Naive B cell (primary cell): ENCODE measurements at regions not wholly inside any gene's neighbourhood (a gene's known extent, or its start where the extent isn't known, plus 50 kb on each side); places are given as distances from the start of the nearest gene placed in this dataset.

Experiments
- ATAC-seq, 2 donors: fragments of 150-1000 bp; cut with Tn5 transposase; 2 replicates each; pipeline ENCODE4 v1.10.0; 2021; ENCODE audit warnings: low read depth in 2 of 2, mild to moderate bottlenecking in 2 of 2, moderate library complexity in 2 of 2
- DNase-seq: peaks from one replicate; pipeline ENCODE4 v3.0.0; 2022
- H3K27ac Mint-ChIP-seq, 6 donors: one replicate each; pipeline ENCODE4 v1.8.0; 2020 to 2022; ENCODE audit warnings: mild to moderate bottlenecking in 6 of 6, mixed read lengths in 6 of 6, moderate library complexity in 5 of 6, inconsistent platforms in 2 of 6
- H3K27me3 Mint-ChIP-seq, 3 donors: one replicate each; pipeline ENCODE4 v1.8.0; 2021 to 2022; ENCODE audit warnings: mixed read lengths in 3 of 3, mild to moderate bottlenecking in 1 of 3
- H3K36me3 Mint-ChIP-seq, 2 donors: one replicate each; pipeline ENCODE4 v1.8.0; 2020 to 2022; ENCODE audit warnings: mixed read lengths in 2 of 2, inconsistent platforms in 1 of 2, mild to moderate bottlenecking in 1 of 2
- H3K4me1 Mint-ChIP-seq, 3 donors: one replicate each; pipeline ENCODE4 v1.8.0; 2020 to 2022; ENCODE audit warnings: mixed read lengths in 3 of 3, inconsistent platforms in 1 of 3, mild to moderate bottlenecking in 1 of 3, moderate library complexity in 1 of 3
- H3K4me3 Mint-ChIP-seq, 8 donors: one replicate each; pipeline ENCODE4 v1.8.0; 2020 to 2022; ENCODE audit warnings: mild to moderate bottlenecking in 8 of 8, mixed read lengths in 8 of 8, moderate library complexity in 8 of 8, inconsistent platforms in 2 of 8
- H3K9me3 Mint-ChIP-seq, 7 donors: one replicate each; pipeline ENCODE4 v1.8.0; 2020 to 2022; ENCODE audit warnings: mixed read lengths in 7 of 7, mild to moderate bottlenecking in 5 of 7, inconsistent platforms in 2 of 7, moderate library complexity in 1 of 7

DNA sequence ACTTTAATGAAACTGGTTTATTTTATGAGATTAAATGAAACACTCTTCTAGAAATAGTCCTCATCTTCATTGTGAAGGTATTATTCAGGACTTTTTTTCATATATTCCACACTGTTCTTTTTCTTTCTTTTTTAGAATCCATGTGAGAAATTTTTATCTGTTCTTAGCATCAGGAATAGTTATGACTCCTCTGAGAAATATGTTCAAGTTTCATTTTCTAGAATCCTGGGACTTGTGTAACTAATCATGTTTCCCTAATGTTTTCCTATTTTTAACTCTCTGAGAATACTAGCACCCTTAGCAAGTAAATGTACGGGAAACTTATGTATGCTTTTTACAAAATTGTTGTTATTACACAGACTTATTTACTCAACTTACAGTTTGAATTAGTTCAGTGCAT is 407.8 kb downstream of the CBLN4 start:
- no peaks in the 10 kb centered on the region for H3K36me3 Mint-ChIP-seq
- peaks cover 0 to 3% (median 0%) of the 10 kb centered on the region in 7 donors for H3K9me3 Mint-ChIP-seq
- H3K27me3 Mint-ChIP-seq, result no peaks in the 10 kb centered on the region
- H3K4me3 Mint-ChIP-seq, result no peak overlapping the region
- DNase-seq, result no peak
- H3K4me1 Mint-ChIP-seq, result no peaks in the 10 kb centered on the region
- no peak overlapping the region for H3K27ac Mint-ChIP-seq
- no peak for ATAC-seq

DNA sequence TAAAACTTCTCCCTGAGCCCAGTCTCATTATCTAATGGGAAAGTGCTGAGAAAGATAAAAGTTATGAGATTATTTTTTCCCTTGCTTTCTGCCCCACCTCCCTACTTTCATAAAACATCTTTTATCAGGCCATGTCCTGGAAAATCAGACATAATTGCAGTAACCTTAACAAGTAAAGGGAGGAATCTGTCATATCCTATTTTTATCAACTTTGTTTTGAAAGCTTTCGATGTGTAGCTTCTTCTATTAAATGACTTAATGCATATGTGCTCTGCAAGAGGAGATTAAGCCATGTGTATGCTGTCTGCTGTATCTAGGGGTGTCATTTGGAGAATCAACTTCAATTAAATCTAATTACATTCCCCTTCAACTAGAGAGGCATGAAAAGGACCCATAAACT is 408.9 kb downstream of the CBLN4 start:
- no peak overlapping the region for H3K4me3 Mint-ChIP-seq
- H3K9me3 Mint-ChIP-seq, result peaks cover 0 to 3% (median 0%) of the 10 kb centered on the region in 7 donors
- H3K36me3 Mint-ChIP-seq, result no peaks in the 10 kb centered on the region
- H3K27ac Mint-ChIP-seq, result no peak overlapping the region
- ATAC-seq (no peak), DNase-seq (no peak)
- H3K4me1 Mint-ChIP-seq, result no peaks in the 10 kb centered on the region
- H3K27me3 Mint-ChIP-seq, result no peaks in the 10 kb centered on the region

DNA sequence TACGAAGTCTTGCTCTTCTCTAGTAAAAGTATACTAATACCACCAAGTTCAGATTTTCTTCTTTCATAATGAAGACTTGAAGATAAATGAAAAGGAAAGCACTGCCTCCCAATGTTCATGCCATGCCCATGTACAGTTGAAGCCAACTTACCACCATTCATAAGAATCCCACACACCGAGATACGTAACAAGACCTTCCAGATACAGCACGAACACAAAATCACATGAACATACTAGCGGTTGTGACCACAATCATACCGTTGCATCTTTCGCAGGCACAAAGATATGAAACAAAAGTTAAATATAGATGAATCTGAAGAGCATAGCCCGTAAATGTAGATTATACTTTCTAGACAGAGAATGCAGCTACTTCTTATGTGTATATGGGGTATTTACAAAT is 412.5 kb downstream of the CBLN4 start:
- no peak for ATAC-seq
- no peaks in the 10 kb centered on the region for H3K36me3 Mint-ChIP-seq
- no peak for DNase-seq
- no peaks in the 10 kb centered on the region for H3K27me3 Mint-ChIP-seq
- no peak overlapping the region for H3K27ac Mint-ChIP-seq
- peaks cover 0 to 3% (median 0%) of the 10 kb centered on the region in 7 donors for H3K9me3 Mint-ChIP-seq
- H3K4me1 Mint-ChIP-seq, result no peaks in the 10 kb centered on the region
- H3K4me3 Mint-ChIP-seq, result no peak overlapping the region

DNA sequence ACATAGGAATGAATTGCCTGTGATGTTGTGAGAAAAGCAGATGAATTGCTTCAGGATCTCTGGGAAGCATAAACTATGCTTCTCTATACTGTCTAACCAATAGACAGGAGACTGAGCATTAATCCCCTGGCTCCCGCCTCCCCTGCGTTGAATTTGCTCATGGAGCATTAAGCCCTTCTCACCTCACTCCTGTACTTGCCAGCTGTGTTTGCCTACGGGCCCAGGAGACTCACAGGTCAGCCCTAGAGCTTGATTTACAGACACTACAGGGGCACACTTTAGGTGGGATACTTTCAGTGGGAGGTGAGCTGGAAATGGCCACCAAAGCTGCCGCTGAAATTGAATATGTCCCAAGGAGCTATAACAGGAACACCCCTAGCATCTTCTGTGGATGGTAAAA is 418.7 kb downstream of the CBLN4 start:
- no peak overlapping the region for H3K4me3 Mint-ChIP-seq
- no peak for DNase-seq
- H3K36me3 Mint-ChIP-seq, result no peaks in the 10 kb centered on the region
- peak overlapping the region in 1 of 6 donors; percentile 4 for H3K27ac Mint-ChIP-seq
- H3K9me3 Mint-ChIP-seq, result peaks cover 0 to 4% (median 0%) of the 10 kb centered on the region in 7 donors
- H3K27me3 Mint-ChIP-seq, result no peaks in the 10 kb centered on the region
- no peaks in the 10 kb centered on the region for H3K4me1 Mint-ChIP-seq
- ATAC-seq, result no peak

DNA sequence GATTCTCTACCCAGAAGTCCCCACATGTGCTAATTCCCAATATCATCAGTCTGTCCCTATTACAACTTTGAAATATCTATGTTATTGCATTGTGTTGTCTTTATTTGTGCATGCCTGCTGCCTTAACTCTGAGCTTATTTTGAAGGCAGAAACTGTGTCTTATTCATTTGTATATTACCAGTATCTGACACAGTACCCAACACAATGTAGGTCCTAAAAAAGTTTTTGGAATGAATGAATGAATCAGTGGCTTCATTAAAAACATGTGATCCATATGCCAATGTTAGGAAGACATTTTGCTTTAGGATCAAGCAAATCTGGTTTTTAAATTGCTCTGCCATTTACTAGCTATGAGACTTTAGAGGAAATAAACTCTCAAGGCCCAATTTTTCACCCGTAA is 420.4 kb downstream of the CBLN4 start:
- peaks cover 0 to 4% (median 0%) of the 10 kb centered on the region in 7 donors for H3K9me3 Mint-ChIP-seq
- H3K36me3 Mint-ChIP-seq, result no peaks in the 10 kb centered on the region
- H3K27ac Mint-ChIP-seq, result no peak overlapping the region
- DNase-seq (no peak), ATAC-seq (no peak)
- no peak overlapping the region for H3K4me3 Mint-ChIP-seq
- no peaks in the 10 kb centered on the region for H3K4me1 Mint-ChIP-seq
- H3K27me3 Mint-ChIP-seq, result no peaks in the 10 kb centered on the region

DNA sequence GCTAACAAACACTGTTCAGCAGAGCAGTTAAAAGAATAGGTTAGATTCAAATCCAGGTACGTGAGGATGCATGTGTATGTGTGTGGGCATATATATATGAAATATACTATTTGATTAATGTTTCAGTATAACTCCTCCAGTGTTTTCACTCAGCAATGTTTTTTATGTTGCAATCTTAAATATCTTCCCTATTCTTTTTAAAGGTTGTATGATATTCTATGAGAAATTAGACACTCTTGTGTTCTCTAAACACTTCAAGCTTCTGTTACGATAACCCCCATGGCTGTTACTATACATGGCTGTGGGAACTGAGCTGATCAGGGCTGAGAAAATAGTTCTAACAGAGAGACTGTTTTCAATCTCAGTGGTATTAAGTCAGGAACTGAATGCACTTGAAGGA is 421.0 kb downstream of the CBLN4 start:
- H3K9me3 Mint-ChIP-seq, result peaks cover 0 to 4% (median 0%) of the 10 kb centered on the region in 7 donors
- ATAC-seq, result no peak
- no peak for DNase-seq
- H3K4me1 Mint-ChIP-seq, result no peaks in the 10 kb centered on the region
- no peak overlapping the region for H3K27ac Mint-ChIP-seq
- H3K27me3 Mint-ChIP-seq, result no peaks in the 10 kb centered on the region
- H3K4me3 Mint-ChIP-seq, result no peak overlapping the region
- H3K36me3 Mint-ChIP-seq, result no peaks in the 10 kb centered on the region

DNA sequence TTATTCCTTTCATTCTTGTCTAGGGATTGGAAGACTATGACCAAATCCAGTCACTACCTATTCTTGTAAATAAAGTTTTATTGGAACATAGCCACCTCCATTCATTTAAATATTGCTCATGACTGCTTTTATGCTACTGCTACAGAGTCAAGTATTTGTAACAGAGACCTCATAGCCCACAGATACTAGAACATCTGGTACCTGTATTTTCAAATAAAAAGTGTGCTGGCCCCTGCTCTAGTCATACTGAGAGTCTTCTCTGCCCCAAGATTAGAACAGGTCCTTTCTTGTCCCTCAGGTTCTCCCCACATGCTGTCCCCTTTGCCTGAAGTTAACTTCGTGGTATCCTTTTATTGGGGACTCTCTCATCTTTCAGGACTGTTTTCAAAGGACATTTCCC is 422.3 kb downstream of the CBLN4 start:
- H3K27me3 Mint-ChIP-seq, result no peaks in the 10 kb centered on the region
- peak overlapping the region in 1 of 6 donors; percentile 3 for H3K27ac Mint-ChIP-seq
- ATAC-seq, result no peak
- DNase-seq, result no peak
- H3K36me3 Mint-ChIP-seq, result no peaks in the 10 kb centered on the region
- H3K4me3 Mint-ChIP-seq, result no peak overlapping the region
- peaks cover 0 to 4% (median 0%) of the 10 kb centered on the region in 7 donors for H3K9me3 Mint-ChIP-seq
- H3K4me1 Mint-ChIP-seq, result no peaks in the 10 kb centered on the region

DNA sequence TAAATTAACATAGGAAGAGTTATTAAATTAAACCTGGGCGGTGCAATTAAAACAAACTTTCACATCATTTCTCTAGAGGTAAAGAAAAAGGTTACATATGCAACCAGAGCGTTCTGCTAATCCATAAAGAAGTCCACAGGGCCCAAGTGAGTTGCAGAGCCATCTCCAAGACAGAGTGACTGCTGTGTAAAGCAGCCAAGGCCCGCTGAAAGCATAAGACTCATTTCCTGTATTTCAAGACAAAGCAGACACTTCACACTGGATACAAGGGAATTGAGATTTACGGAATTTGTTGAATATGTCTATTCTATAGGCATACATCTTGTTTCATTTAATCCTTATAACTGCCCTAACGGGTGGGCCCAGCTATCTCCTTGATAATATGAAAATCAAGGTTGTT is 422.8 kb downstream of the CBLN4 start:
- H3K4me3 Mint-ChIP-seq, result no peak overlapping the region

DNA sequence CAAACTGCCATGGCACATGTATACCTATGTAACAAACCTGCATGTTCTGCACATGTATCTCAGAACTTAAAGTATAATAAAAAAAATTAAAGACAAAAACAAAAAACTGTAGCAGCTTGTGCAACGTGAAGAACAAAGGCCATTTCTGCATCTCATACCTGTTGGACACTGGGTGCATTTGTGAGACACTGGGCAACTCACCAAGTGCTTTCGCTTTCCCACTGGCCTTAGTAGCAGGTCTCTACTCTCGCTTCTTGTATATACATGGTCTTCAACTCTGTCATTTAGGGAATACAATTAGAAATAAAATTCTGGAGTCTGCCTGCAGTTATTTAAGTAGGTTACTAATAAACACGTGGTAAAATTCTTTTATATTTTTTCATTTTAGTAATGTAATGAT is 423.8 kb downstream of the CBLN4 start:
- Mint-ChIP-seq H3K4me1 (no peaks in the 10 kb centered on the region), H3K36me3 (no peaks in the 10 kb centered on the region), H3K9me3 (peaks cover 0 to 4% (median 0%) of the 10 kb centered on the region in 7 donors), H3K4me3 (no peak overlapping the region), H3K27me3 (no peaks in the 10 kb centered on the region), H3K27ac (no peak overlapping the region)
- no peak for ATAC-seq
- DNase-seq, result no peak

More for the DNA sequence above, 422.8 kb downstream of the CBLN4 start:
- peaks cover 0 to 4% (median 0%) of the 10 kb centered on the region in 7 donors for H3K9me3 Mint-ChIP-seq
- no peak for ATAC-seq
- H3K27me3 Mint-ChIP-seq, result no peaks in the 10 kb centered on the region
- no peaks in the 10 kb centered on the region for H3K36me3 Mint-ChIP-seq
- DNase-seq, result no peak
- peak overlapping the region in 1 of 6 donors; percentile 56 for H3K27ac Mint-ChIP-seq
- H3K4me1 Mint-ChIP-seq, result no peaks in the 10 kb centered on the region

DNA sequence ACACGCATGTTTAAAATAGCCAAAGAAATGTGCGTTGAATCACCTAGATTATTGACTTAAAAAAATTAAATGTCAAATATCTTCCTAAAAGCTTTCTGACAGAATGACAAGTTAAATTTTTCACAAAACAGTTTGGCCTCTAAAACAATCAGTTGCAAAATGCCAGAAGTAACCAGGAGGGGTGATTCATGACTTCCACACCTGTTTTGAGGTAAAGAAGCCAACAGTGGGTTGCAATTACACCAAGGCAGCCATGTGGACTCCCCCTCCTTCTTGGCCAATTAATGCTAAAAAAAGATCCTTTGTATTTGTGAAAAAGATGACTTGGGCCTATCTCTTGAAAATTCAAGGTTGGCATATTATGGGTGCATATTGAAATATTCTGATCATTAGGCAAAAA is 424.8 kb downstream of the CBLN4 start:
- peaks cover 0 to 4% (median 0%) of the 10 kb centered on the region in 7 donors for H3K9me3 Mint-ChIP-seq
- H3K4me3 Mint-ChIP-seq, result no peak overlapping the region
- H3K27ac Mint-ChIP-seq, result no peak overlapping the region
- H3K36me3 Mint-ChIP-seq, result no peaks in the 10 kb centered on the region
- ATAC-seq (no peak), DNase-seq (no peak)
- H3K27me3 Mint-ChIP-seq, result no peaks in the 10 kb centered on the region
- H3K4me1 Mint-ChIP-seq, result no peaks in the 10 kb centered on the region

DNA sequence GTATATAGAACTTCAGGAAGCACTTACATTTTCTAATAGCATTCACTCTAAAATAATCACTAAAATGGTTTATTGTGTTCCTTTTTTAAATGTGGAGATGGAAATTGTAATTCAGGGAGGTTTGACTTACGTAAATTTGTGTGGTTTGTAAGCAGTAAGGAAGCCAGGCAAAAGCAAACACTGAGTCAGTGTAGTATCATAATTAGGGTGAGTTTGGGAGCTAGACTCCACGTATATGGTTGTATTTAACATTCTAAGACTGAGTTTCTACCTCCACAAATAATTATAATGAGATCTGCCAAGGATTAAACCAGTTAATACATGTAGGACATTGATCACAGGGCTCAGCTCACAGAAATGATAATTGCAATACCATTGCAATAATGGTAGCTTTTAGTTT is 425.5 kb downstream of the CBLN4 start:
- Mint-ChIP-seq H3K27ac (no peak overlapping the region), H3K9me3 (peaks cover 0 to 4% (median 0%) of the 10 kb centered on the region in 7 donors), H3K4me1 (no peaks in the 10 kb centered on the region), H3K36me3 (no peaks in the 10 kb centered on the region), H3K4me3 (no peak overlapping the region), H3K27me3 (no peaks in the 10 kb centered on the region)
- DNase-seq, result no peak
- no peak for ATAC-seq

DNA sequence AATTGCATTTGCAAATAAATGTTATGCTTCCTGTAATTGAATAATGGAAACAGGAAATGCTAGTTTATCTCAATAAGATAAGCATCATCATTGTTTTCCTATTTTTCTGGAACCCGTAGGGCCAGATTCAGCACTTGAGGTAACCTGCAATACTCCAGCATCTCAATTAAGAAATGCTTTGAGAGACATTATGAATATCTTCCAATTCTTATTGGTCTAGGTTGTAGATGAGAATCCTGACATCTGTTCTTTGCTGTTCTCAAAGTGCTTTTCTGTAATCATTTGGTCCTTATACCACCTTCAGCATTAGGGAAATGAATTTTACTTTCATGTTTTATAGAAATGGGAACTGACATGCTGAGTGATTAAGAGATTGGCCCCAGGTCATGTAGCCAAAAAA is 428.3 kb downstream of the CBLN4 start:
- ATAC-seq (no peak), DNase-seq (no peak)
- Mint-ChIP-seq H3K4me3 (no peak overlapping the region), H3K4me1 (no peaks in the 10 kb centered on the region), H3K27ac (no peak overlapping the region), H3K9me3 (peaks cover 0 to 4% (median 0%) of the 10 kb centered on the region in 7 donors), H3K36me3 (no peaks in the 10 kb centered on the region), H3K27me3 (no peaks in the 10 kb centered on the region)

DNA sequence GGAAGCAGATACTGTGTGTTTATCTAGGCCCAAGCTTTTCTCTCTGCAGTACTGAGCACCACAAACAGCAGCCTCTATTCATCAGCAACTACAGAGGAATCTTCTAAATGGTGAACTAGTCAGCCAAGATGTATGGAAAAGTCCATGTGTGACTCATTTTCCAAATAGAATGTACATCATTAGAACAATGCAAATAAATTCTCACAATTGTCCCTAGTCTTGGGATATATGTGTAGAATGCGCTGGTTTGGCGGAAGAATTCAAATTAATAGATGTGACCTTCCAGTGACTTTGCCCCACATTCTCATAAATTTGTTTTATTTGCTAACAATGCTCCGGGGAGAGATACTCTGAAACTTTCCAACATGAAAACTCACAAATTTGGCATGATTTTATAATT is 436.2 kb downstream of the CBLN4 start:
- ATAC-seq (no peak), DNase-seq (no peak)
- H3K27ac Mint-ChIP-seq, result no peak overlapping the region
- H3K36me3 Mint-ChIP-seq, result no peaks in the 10 kb centered on the region
- H3K4me1 Mint-ChIP-seq, result no peaks in the 10 kb centered on the region
- H3K27me3 Mint-ChIP-seq, result no peaks in the 10 kb centered on the region
- H3K9me3 Mint-ChIP-seq, result peaks cover 0 to 3% (median under 1%) of the 10 kb centered on the region in 7 donors
- no peak overlapping the region for H3K4me3 Mint-ChIP-seq

DNA sequence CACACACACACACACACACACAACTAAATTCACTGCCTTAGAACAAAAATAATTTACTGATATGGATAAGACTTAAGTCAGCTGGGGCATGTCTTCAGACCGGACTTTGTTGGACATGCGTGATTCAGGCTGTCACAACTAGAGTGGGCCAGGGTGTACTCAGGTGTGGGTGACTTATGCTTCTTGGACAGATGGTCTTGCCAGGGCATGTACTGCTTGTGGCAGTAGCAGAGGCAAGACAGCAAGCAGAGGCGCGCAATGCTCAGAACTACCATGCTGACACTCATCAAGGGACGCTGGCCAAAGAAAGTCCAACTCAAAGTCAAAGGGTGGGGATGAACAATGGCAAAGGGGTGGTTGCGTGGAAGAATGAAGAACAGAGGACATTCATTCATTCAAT is 437.5 kb downstream of the CBLN4 start:
- no peaks in the 10 kb centered on the region for H3K27me3 Mint-ChIP-seq

DNA sequence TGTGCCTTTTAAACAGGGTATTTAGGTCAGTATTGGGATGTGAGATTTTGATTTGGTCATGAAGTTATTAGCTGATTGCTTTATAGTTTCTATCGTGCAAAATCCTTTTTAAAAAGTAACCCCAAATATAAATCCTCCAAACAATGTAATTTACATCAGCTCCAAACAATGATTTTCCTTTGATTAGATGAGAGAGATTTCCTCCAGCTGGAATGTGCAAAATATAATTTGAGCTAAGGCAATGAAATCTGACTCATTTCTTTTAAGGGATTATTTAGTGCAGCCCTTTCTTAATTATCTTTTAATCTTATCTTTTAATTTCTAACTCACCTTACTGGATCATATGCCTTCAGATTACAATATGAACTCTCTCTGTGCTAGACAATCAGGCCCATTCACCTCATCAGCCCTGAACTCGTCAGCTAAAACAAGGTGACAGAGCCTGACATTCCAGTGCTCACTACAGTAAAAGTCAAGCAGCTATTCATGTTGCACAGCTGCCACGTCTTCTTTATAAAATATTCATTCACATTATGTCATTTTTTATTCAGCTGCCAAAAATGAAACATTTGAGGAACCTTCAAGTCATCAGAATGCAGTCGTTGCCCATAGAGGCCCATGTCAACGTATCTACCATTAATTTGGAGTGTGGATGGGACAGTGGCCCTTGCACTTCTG is 440.1 kb downstream of the CBLN4 start:
- Mint-ChIP-seq H3K4me3 (no peak overlapping the region), H3K4me1 (no peaks in the 10 kb centered on the region), H3K9me3 (peaks cover 0 to 20% (median 3%) of the 10 kb centered on the region in 7 donors), H3K27me3 (no peaks in the 10 kb centered on the region), H3K36me3 (no peaks in the 10 kb centered on the region), H3K27ac (no peak overlapping the region)
- no peak for ATAC-seq
- DNase-seq, result no peak

More for the DNA sequence above, 437.5 kb downstream of the CBLN4 start:
- ATAC-seq (no peak), DNase-seq (no peak)
- H3K4me3 Mint-ChIP-seq, result no peak overlapping the region
- no peaks in the 10 kb centered on the region for H3K4me1 Mint-ChIP-seq
- no peak overlapping the region for H3K27ac Mint-ChIP-seq
- no peaks in the 10 kb centered on the region for H3K36me3 Mint-ChIP-seq
- H3K9me3 Mint-ChIP-seq, result peaks cover 0 to 13% (median 4%) of the 10 kb centered on the region in 7 donors
